Neural progenitor cell (in vitro differentiated cells): ENCODE measurements at regions not wholly inside any gene's neighbourhood (a gene's known extent, or its start where the extent isn't known, plus 50 kb on each side); places are given as distances from the start of the nearest gene placed in this dataset.
A peak's percentile ranks its signal among the peaks of the same experiment; 100 is the strongest.

Experiments
- DNase-seq: peaks from one replicate; pipeline ENCODE4 v3.0.0-alpha.2; 2016; ENCODE audit warnings: low spot score
- H2AFZ ChIP-seq: fragments of 200-600 bp; sonication (generic); replicated peaks from 2 replicates; pipeline ENCODE4 v1.6.1; 2016; ENCODE audit warnings: antibody characterized with exemption
- H3F3A ChIP-seq: fragments of 200-600 bp; sonication (generic); 2 replicates; pipeline ENCODE4 v1.6.1; 2016; ENCODE audit warnings: antibody characterized with exemption, low read depth
- H3K27ac ChIP-seq: fragments of 200-600 bp; sonication (generic); 2 replicates; pipeline ENCODE4 v1.5.1; 2016; ENCODE audit warnings: mild to moderate bottlenecking
- H3K27me3 ChIP-seq: fragments of 200-600 bp; sonication (generic); 2 replicates; pipeline ENCODE4 v1.6.1; 2016; ENCODE audit warnings: mild to moderate bottlenecking, moderate library complexity
- H3K36me3 ChIP-seq: fragments of 200-600 bp; sonication (generic); 2 replicates; pipeline ENCODE4 v1.5.1; 2016
- H3K4me1 ChIP-seq: fragments of 200-600 bp; sonication (generic); 2 replicates; pipeline ENCODE4 v1.6.1; 2016; ENCODE audit warnings: mixed run types
- H3K4me2 ChIP-seq: fragments of 200-600 bp; sonication (generic); 2 replicates; pipeline ENCODE4 v1.6.1; 2016
- H3K4me3 ChIP-seq: fragments of 200-600 bp; sonication (generic); 2 replicates; pipeline ENCODE4 v1.5.1; 2016
- H3K79me2 ChIP-seq: fragments of 200-600 bp; sonication (generic); 2 replicates; pipeline ENCODE4 v1.6.1; 2016; ENCODE audit warnings: low read depth
- H3K9ac ChIP-seq: fragments of 200-600 bp; sonication (generic); 2 replicates; pipeline ENCODE4 v1.6.1; 2016
- H3K9me3 ChIP-seq: fragments of 200-600 bp; sonication (generic); 2 replicates; pipeline ENCODE4 v1.5.1; 2016; ENCODE audit warnings: low read depth
- H4K20me1 ChIP-seq: fragments of 200-600 bp; sonication (generic); 2 replicates; pipeline ENCODE4 v1.6.1; 2016; ENCODE audit warnings: low read depth
- H3K27ac Mint-ChIP-seq: 3 replicates; pipeline ENCODE4 v1.8.0; 2021; ENCODE audit warnings: mixed read lengths
- H3K27me3 Mint-ChIP-seq: 2 replicates; pipeline ENCODE4 v1.8.0; 2022; ENCODE audit warnings: low read depth, mild to moderate bottlenecking, inconsistent platforms, moderate library complexity, mixed read lengths; ENCODE audit not compliant: insufficient read depth
- H3K36me3 Mint-ChIP-seq: 3 replicates; pipeline ENCODE4 v1.8.0; 2021; ENCODE audit warnings: mixed read lengths
- H3K4me1 Mint-ChIP-seq: 3 replicates; pipeline ENCODE4 v1.8.0; 2021; ENCODE audit warnings: mixed read lengths
- H3K4me3 Mint-ChIP-seq: 3 replicates; pipeline ENCODE4 v1.8.0; 2021; ENCODE audit warnings: mild to moderate bottlenecking, moderate library complexity, mixed read lengths
- H3K9me3 Mint-ChIP-seq: 3 replicates; pipeline ENCODE4 v1.8.0; 2020; ENCODE audit warnings: mixed read lengths
- EZH2 ChIP-seq: fragments of 200-600 bp; sonication (generic); IDR thresholded peaks from 2 replicates; pipeline ENCODE4 v1.6.1; 2017; ENCODE audit warnings: antibody characterized with exemption, mild to moderate bottlenecking, moderate library complexity
- EZH2phosphoT487 ChIP-seq: fragments of 200-600 bp; sonication (generic); IDR thresholded peaks from 2 replicates; pipeline ENCODE4 v1.6.1; 2017; ENCODE audit warnings: antibody characterized with exemption
- TF ChIP-seq, protein P1 (sequence below): fragments of 200-600 bp; sonication (generic); IDR thresholded peaks from 2 replicates; pipeline ENCODE4 v1.5.1; 2017; ENCODE audit warnings: antibody characterized with exemption, mild to moderate bottlenecking

DNA sequence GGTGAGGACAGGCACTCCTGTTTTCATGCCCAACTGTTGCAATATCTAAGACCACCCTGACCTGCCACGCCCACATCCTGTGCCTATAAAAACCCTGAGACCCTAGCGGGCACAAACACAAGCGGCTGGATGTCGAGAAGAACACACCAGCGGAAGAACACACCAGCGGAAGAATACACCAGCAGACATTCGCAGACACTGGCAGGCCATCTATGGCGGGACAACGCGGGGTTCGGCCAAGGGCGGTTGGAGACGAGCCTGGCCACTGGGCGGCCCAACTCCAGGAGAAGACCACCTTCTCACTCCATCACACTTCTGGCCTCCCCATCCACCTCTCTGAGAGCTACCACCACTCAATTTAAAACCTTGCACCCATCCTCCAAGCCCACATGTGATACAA lies 361.4 kb downstream of the FAT4 start:
- peaks cover 3% of the 10 kb centered on the region for H3K9me3 Mint-ChIP-seq
- Histone ChIP-seq H3K27ac (no peak overlapping the region), H3K36me3 (no peaks in the 10 kb centered on the region), H4K20me1 (no peaks in the 10 kb centered on the region), H3K4me2 (no peak overlapping the region), H3K9me3 (no peaks in the 10 kb centered on the region), H3K27me3 (no peaks in the 10 kb centered on the region), H3K4me3 (no peak overlapping the region), H3K4me1 (no peaks in the 10 kb centered on the region), H3K9ac (no peak overlapping the region), H3F3A (no peaks in the 10 kb centered on the region), H3K79me2 (no peaks in the 10 kb centered on the region), H2AFZ (no peak overlapping the region)
- H3K27ac Mint-ChIP-seq: peak overlapping the region; percentile 47
- H3K4me3 Mint-ChIP-seq: no peak overlapping the region
- H3K4me1 Mint-ChIP-seq: peaks cover 2% of the 10 kb centered on the region
- DNase-seq: no peak
- no peaks in the 10 kb centered on the region for H3K36me3 Mint-ChIP-seq
- peaks cover 4% of the 10 kb centered on the region for H3K27me3 Mint-ChIP-seq
- no peak for TF ChIP-seq EZH2
- TF ChIP-seq EZH2phosphoT487: no peak
- TF ChIP-seq, protein P1, sequence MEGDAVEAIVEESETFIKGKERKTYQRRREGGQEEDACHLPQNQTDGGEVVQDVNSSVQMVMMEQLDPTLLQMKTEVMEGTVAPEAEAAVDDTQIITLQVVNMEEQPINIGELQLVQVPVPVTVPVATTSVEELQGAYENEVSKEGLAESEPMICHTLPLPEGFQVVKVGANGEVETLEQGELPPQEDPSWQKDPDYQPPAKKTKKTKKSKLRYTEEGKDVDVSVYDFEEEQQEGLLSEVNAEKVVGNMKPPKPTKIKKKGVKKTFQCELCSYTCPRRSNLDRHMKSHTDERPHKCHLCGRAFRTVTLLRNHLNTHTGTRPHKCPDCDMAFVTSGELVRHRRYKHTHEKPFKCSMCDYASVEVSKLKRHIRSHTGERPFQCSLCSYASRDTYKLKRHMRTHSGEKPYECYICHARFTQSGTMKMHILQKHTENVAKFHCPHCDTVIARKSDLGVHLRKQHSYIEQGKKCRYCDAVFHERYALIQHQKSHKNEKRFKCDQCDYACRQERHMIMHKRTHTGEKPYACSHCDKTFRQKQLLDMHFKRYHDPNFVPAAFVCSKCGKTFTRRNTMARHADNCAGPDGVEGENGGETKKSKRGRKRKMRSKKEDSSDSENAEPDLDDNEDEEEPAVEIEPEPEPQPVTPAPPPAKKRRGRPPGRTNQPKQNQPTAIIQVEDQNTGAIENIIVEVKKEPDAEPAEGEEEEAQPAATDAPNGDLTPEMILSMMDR: no peak

DNA sequence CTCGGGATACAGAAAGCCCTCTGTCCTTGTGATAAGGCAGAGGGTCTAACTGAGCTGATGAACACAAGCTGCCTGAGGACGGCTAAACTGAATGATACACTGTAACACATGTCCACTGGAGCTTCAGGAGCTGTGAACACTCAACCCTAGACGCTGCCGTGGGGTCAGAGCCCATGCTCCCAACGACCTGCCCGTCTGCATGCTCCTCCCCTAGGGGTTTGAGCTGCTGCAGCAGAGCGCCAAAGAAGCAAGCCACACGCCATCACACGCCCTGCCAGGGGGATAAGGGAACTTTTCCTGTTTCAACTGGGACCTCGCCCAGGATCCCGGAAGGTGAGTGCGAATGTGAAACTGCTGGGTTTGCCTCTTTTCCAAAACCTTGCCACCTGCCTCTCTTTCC lies 361.8 kb downstream of the FAT4 start:
- Histone ChIP-seq H3K27ac (no peak overlapping the region), H3K9me3 (no peaks in the 10 kb centered on the region), H3K79me2 (no peaks in the 10 kb centered on the region), H3K4me1 (no peaks in the 10 kb centered on the region), H3K27me3 (no peaks in the 10 kb centered on the region), H3K36me3 (no peaks in the 10 kb centered on the region), H4K20me1 (no peaks in the 10 kb centered on the region), H3K4me2 (no peak overlapping the region), H3K4me3 (no peak overlapping the region), H3F3A (no peaks in the 10 kb centered on the region), H3K9ac (no peak overlapping the region), H2AFZ (no peak overlapping the region)
- Mint-ChIP-seq H3K27me3 (peaks cover 4% of the 10 kb centered on the region), H3K9me3 (peaks cover 3% of the 10 kb centered on the region), H3K4me1 (peaks cover 2% of the 10 kb centered on the region), H3K4me3 (no peak overlapping the region), H3K27ac (no peak overlapping the region), H3K36me3 (no peaks in the 10 kb centered on the region)
- DNase-seq: no peak
- TF ChIP-seq EZH2 (no peak), EZH2phosphoT487 (no peak)
- TF ChIP-seq, protein P1: no peak

DNA sequence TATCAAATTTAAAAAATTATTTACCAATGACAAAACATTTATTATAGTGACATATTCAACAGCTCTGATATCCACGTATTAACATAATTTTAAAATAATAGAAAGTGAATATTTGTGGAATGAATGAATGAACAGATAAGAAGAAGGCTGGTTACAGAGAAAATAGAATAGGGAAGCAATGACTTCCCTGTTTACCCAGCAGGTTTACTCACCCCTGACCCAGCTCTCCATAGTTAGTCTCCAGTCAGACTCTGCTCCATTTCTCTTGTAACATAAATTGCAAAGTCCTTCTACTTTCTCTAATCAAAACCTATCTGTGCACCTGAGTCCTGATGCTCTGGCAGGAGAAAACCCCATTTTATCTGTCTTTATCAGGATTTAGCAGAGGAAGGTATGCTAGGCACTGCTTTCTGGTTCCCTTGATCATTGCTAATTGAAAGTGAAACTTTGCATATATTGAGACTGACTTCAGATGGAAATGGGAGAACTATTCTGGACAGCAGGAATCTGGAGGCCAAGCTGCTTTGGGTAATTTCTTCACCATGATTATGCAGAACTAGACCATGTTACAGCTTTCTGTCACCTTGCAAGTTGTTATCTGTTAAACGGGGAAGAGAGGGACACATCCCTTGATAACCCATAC lies 363.0 kb downstream of the FAT4 start:
- TF ChIP-seq EZH2 (no peak), EZH2phosphoT487 (no peak)
- TF ChIP-seq, protein P1: no peak
- Histone ChIP-seq H3K9ac (no peak overlapping the region), H3K9me3 (no peaks in the 10 kb centered on the region), H3K4me1 (no peaks in the 10 kb centered on the region), H4K20me1 (no peaks in the 10 kb centered on the region), H3F3A (no peaks in the 10 kb centered on the region), H3K4me3 (no peak overlapping the region), H3K79me2 (no peaks in the 10 kb centered on the region), H2AFZ (no peak overlapping the region), H3K27ac (no peak overlapping the region), H3K36me3 (no peaks in the 10 kb centered on the region), H3K4me2 (no peak overlapping the region), H3K27me3 (no peaks in the 10 kb centered on the region)
- Mint-ChIP-seq H3K36me3 (no peaks in the 10 kb centered on the region), H3K4me3 (no peak overlapping the region), H3K4me1 (peaks cover 2% of the 10 kb centered on the region), H3K27me3 (peaks cover 4% of the 10 kb centered on the region), H3K9me3 (peaks cover 3% of the 10 kb centered on the region), H3K27ac (no peak overlapping the region)
- no peak for DNase-seq
